ENCODE measurements at regions not wholly inside any gene's neighbourhood (a gene's known extent, or its start where the extent isn't known, plus 50 kb on each side); places are given as distances from the start of the nearest gene placed in this dataset.
"Not testable (repeated sequence)": the region's sequence is repeated elsewhere in the genome, so short reads cannot be mapped to it uniquely, and the experiment has no call there.

DNA sequence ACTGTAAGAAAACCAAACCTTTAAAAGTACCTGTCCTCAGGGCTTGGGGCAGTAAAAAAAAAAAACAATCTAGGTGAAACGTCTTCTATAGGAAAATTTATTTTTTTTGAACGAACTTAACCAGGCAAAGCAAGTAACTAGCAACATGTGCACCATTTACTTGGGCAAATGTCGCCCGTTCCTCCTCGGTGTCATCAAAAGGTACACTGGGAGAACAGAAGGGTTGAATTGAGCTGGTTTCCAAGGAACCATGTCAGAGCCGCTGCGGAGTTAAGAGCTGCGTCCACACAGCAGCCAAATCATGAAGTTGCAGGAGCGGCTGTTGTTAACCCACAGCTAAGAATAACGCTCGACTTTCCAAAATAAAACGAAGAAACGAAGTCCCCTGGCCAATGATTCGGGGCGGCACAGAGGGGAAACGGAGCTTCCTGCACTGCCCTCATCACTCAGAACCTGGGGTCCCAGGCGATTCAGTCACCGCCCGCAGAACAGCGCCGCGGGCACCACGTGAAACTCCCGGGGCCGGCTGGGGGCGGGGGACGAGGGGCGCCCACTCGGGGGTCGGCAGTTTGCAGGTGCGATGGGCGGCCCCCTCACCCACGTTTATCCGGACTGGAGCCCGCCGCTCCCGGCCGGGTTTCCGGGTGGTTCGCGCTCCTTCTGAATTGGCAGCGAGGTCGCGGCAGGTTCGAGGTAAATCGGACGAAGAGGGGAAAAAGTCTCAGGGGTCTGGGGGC lies 53.6 kb upstream of the PLGLB1 start:
- TF ChIP-seq, protein P1, sequence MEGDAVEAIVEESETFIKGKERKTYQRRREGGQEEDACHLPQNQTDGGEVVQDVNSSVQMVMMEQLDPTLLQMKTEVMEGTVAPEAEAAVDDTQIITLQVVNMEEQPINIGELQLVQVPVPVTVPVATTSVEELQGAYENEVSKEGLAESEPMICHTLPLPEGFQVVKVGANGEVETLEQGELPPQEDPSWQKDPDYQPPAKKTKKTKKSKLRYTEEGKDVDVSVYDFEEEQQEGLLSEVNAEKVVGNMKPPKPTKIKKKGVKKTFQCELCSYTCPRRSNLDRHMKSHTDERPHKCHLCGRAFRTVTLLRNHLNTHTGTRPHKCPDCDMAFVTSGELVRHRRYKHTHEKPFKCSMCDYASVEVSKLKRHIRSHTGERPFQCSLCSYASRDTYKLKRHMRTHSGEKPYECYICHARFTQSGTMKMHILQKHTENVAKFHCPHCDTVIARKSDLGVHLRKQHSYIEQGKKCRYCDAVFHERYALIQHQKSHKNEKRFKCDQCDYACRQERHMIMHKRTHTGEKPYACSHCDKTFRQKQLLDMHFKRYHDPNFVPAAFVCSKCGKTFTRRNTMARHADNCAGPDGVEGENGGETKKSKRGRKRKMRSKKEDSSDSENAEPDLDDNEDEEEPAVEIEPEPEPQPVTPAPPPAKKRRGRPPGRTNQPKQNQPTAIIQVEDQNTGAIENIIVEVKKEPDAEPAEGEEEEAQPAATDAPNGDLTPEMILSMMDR (IDR thresholded peaks at IDR 0.05; ENCODE audit: insufficient read depth, low read length), result not testable (repeated sequence)
- not testable (repeated sequence) for TF ChIP-seq POLR2AphosphoS5, GABPA (IDR thresholded peaks at IDR 0.05; ENCODE audit: low read depth)
- TF ChIP-seq, protein P2, sequence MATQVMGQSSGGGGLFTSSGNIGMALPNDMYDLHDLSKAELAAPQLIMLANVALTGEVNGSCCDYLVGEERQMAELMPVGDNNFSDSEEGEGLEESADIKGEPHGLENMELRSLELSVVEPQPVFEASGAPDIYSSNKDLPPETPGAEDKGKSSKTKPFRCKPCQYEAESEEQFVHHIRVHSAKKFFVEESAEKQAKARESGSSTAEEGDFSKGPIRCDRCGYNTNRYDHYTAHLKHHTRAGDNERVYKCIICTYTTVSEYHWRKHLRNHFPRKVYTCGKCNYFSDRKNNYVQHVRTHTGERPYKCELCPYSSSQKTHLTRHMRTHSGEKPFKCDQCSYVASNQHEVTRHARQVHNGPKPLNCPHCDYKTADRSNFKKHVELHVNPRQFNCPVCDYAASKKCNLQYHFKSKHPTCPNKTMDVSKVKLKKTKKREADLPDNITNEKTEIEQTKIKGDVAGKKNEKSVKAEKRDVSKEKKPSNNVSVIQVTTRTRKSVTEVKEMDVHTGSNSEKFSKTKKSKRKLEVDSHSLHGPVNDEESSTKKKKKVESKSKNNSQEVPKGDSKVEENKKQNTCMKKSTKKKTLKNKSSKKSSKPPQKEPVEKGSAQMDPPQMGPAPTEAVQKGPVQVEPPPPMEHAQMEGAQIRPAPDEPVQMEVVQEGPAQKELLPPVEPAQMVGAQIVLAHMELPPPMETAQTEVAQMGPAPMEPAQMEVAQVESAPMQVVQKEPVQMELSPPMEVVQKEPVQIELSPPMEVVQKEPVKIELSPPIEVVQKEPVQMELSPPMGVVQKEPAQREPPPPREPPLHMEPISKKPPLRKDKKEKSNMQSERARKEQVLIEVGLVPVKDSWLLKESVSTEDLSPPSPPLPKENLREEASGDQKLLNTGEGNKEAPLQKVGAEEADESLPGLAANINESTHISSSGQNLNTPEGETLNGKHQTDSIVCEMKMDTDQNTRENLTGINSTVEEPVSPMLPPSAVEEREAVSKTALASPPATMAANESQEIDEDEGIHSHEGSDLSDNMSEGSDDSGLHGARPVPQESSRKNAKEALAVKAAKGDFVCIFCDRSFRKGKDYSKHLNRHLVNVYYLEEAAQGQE (IDR thresholded peaks at IDR 0.05; ENCODE audit: insufficient replicate concordance, low read depth), result not testable (repeated sequence)
